ENCODE measurements at regions not wholly inside any gene's neighbourhood (a gene's known extent, or its start where the extent isn't known, plus 50 kb on each side); places are given as distances from the start of the nearest gene placed in this dataset.

GRCh38 chr3:127459891-127460290 lies 130.6 kb downstream of the TPRA1 start:
- Histone ChIP-seq H3K4me2 (replicated peaks; ENCODE audit: extremely low read depth, low read length, poor library complexity, severe bottlenecking) (no peak overlapping the region), H3K9ac (ENCODE audit: insufficient read depth, low read length, poor library complexity, severe bottlenecking) (no peak overlapping the region), H3K4me3 (replicated peaks in 1 of 3; ENCODE audit: low read depth in 2 of 3, low read length in 3 of 3) (no peak overlapping the region), H3K9me3 (replicated peaks in 1 of 2; ENCODE audit: control insufficient read depth in 1 of 2, insufficient read depth in 1 of 2, low read length in 2 of 2) (peaks cover 3 to 17% of the 10 kb centered on the region in 2 donors), H4K20me1 (ENCODE audit: insufficient read depth, low read length) (no peaks in the 10 kb centered on the region), H3K27me3 (ENCODE audit: control insufficient read depth in 2 of 2, insufficient read depth in 2 of 2, low read length in 2 of 2) (peaks cover 31 to 46% of the 10 kb centered on the region in 2 donors), H3K79me2 (ENCODE audit: insufficient read depth, low read length) (no peaks in the 10 kb centered on the region), H3K4me1 (ENCODE audit: control insufficient read depth in 1 of 2, insufficient read depth in 2 of 2, low read length in 2 of 2) (peaks cover 0 to 6% of the 10 kb centered on the region in 2 donors), H3K27ac (ENCODE audit: low read depth in 1 of 2, low read length in 2 of 2) (no peak overlapping the region), H3K36me3 (replicated peaks in 1 of 2; ENCODE audit: control insufficient read depth in 1 of 2, insufficient read depth in 2 of 2, low read length in 2 of 2) (no peaks in the 10 kb centered on the region), H2AFZ (ENCODE audit: insufficient read depth, low read depth, low read length, poor library complexity, severe bottlenecking) (no peak overlapping the region)
- Mint-ChIP-seq H3K4me3 (no peak overlapping the region), H3K27me3 (ENCODE audit: low read depth in 3 of 3) (peaks cover 40 to 57% (median 47%) of the 10 kb centered on the region in 3 donors), H3K27ac (no peak overlapping the region), H3K36me3 (peaks cover 0 to 3% of the 10 kb centered on the region in 2 donors), H3K4me1 (peaks cover 4% of the 10 kb centered on the region), H3K9me3 (peaks cover 0 to 4% (median 0%) of the 10 kb centered on the region in 7 donors)
- 77% methylated on average over 3 of the region's 3 CpGs for WGBS (ENCODE audit: insufficient coverage)
- no peak for DNase-seq
- intact Hi-C loops (cut with micrococcal nuclease): loop anchor here (5.0 to 10.0 kb wide), 3 partner anchors 705 to 935 kb away; partner anchors contain the start of gene CHST13 (in 2 of the 2)
- TF ChIP-seq CTCF (IDR thresholded peaks at IDR 0.05): no peak

GRCh38 chr3:127458696-127459604 lies 131.6 kb downstream of the TPRA1 start:
- Mint-ChIP-seq H3K27me3 (ENCODE audit: low read depth in 3 of 3) (peaks cover 50 to 64% (median 53%) of the 10 kb centered on the region in 3 donors), H3K27ac (no peak overlapping the region), H3K36me3 (peaks cover 0 to 3% of the 10 kb centered on the region in 2 donors), H3K4me1 (peaks cover 4% of the 10 kb centered on the region), H3K4me3 (peak overlapping the region in 1 of 2 donors; percentile 44), H3K9me3 (peaks cover 0 to 4% (median 0%) of the 10 kb centered on the region in 7 donors)
- Histone ChIP-seq H3K4me1 (ENCODE audit: control insufficient read depth in 1 of 2, insufficient read depth in 2 of 2, low read length in 2 of 2) (peaks cover 0 to 6% of the 10 kb centered on the region in 2 donors), H3K9ac (ENCODE audit: insufficient read depth, low read length, poor library complexity, severe bottlenecking) (no peak overlapping the region), H3K27ac (ENCODE audit: low read depth in 1 of 2, low read length in 2 of 2) (no peak overlapping the region), H2AFZ (ENCODE audit: insufficient read depth, low read depth, low read length, poor library complexity, severe bottlenecking) (no peak overlapping the region), H4K20me1 (ENCODE audit: insufficient read depth, low read length) (no peaks in the 10 kb centered on the region), H3K4me2 (replicated peaks; ENCODE audit: extremely low read depth, low read length, poor library complexity, severe bottlenecking) (no peak overlapping the region), H3K79me2 (ENCODE audit: insufficient read depth, low read length) (no peaks in the 10 kb centered on the region), H3K36me3 (replicated peaks in 1 of 2; ENCODE audit: control insufficient read depth in 1 of 2, insufficient read depth in 2 of 2, low read length in 2 of 2) (no peaks in the 10 kb centered on the region), H3K4me3 (replicated peaks in 1 of 3; ENCODE audit: low read depth in 2 of 3, low read length in 3 of 3) (no peak overlapping the region), H3K27me3 (ENCODE audit: control insufficient read depth in 2 of 2, insufficient read depth in 2 of 2, low read length in 2 of 2) (peaks cover 33 to 52% of the 10 kb centered on the region in 2 donors), H3K9me3 (replicated peaks in 1 of 2; ENCODE audit: control insufficient read depth in 1 of 2, insufficient read depth in 1 of 2, low read length in 2 of 2) (peaks cover 3 to 17% of the 10 kb centered on the region in 2 donors)
- WGBS (ENCODE audit: insufficient coverage): 64% methylated on average over 8 of the region's 20 CpGs
- DNase-seq: no peak
- TF ChIP-seq CTCF (IDR thresholded peaks at IDR 0.05): no peak
- intact Hi-C loops (cut with micrococcal nuclease): loop anchor here (5.0 to 10.0 kb wide), 3 partner anchors 704 to 934 kb away; partner anchors contain the start of gene CHST13 (in 2 of the 2)
